Cardiac muscle cell (in vitro differentiated cells and primary cell): ENCODE measurements at regions not wholly inside any gene's neighbourhood (a gene's known extent, or its start where the extent isn't known, plus 50 kb on each side); places are given as distances from the start of the nearest gene placed in this dataset.

Experiments
- DNase-seq, 2 donors: peaks; one replicate each; pipeline versions ENCODE4 v3.0.0 to v3.0.0-alpha.2; 2010 to 2017; ENCODE audit warnings: low read depth in 1 of 2, low spot score in 1 of 2
- H3K27ac ChIP-seq: fragments of 200-600 bp; sonication (generic); 2 replicates; pipeline ENCODE4 v1.5.1; 2016
- H3K27me3 ChIP-seq: fragments of 200-600 bp; sonication (generic); 2 replicates; pipeline ENCODE4 v1.6.0; 2016; ENCODE audit warnings: control low read depth
- H3K36me3 ChIP-seq: fragments of 200-600 bp; sonication (generic); 2 replicates; pipeline ENCODE4 v1.5.1; 2016; ENCODE audit warnings: control low read depth
- H3K4me1 ChIP-seq: fragments of 200-600 bp; sonication (generic); 2 replicates; pipeline ENCODE4 v1.8.1; 2017; ENCODE audit warnings: low read depth, mild to moderate bottlenecking, mixed run types
- H3K4me3 ChIP-seq: fragments of 200-600 bp; sonication (generic); 2 replicates; pipeline ENCODE4 v1.5.1; 2016; ENCODE audit warnings: mild to moderate bottlenecking
- H3K9me3 ChIP-seq: fragments of 200-600 bp; sonication (generic); 2 replicates; pipeline ENCODE4 v1.5.1; 2017; ENCODE audit warnings: low read depth, mild to moderate bottlenecking, control low read depth
- TF ChIP-seq, protein P1 (sequence below): IDR thresholded peaks from 2 replicates; pipeline ENCODE4 v1.5.1; 2012; ENCODE audit warnings: low read depth, mild to moderate bottlenecking, low read length

DNA sequence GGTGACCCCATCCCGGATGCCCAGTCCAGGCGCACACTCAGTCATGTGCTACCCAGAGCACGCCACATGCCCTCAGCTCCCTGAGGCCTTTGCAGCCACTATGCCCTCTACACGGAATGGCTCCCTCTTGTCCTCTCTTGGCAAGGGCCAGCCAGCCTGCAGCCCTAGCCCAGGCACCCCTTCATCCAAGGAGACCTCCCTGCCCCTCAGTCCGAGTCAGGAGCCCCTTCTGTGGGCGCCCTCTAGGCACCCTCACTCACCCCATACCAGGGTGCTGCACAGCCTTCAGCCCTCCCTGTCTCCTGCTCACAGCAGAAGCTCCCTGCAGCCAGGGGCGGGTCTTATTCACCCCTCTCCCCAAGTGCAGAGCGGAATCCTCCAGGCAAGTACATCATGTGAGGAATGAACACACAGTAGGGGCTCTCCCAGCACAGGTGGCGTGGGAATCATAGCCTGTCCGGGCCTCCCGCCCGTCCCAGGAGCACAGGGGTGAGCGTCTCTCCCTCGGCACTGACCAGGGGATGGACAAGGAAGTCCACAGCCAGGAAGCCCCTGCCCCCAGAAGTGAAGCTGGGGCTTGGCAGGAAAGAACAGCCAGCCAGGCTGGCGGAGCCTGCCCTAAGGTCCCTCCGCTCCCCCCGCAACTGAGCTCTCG lies 186.9 kb downstream of the RBFOX3 start:
- TF ChIP-seq, protein P1, sequence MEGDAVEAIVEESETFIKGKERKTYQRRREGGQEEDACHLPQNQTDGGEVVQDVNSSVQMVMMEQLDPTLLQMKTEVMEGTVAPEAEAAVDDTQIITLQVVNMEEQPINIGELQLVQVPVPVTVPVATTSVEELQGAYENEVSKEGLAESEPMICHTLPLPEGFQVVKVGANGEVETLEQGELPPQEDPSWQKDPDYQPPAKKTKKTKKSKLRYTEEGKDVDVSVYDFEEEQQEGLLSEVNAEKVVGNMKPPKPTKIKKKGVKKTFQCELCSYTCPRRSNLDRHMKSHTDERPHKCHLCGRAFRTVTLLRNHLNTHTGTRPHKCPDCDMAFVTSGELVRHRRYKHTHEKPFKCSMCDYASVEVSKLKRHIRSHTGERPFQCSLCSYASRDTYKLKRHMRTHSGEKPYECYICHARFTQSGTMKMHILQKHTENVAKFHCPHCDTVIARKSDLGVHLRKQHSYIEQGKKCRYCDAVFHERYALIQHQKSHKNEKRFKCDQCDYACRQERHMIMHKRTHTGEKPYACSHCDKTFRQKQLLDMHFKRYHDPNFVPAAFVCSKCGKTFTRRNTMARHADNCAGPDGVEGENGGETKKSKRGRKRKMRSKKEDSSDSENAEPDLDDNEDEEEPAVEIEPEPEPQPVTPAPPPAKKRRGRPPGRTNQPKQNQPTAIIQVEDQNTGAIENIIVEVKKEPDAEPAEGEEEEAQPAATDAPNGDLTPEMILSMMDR: no peak
- no peak for DNase-seq
- Histone ChIP-seq H3K36me3 (no peaks in the 10 kb centered on the region), H3K27ac (no peak overlapping the region), H3K27me3 (peaks cover 1% of the 10 kb centered on the region), H3K4me1 (no peaks in the 10 kb centered on the region), H3K4me3 (no peak overlapping the region), H3K9me3 (no peaks in the 10 kb centered on the region)

DNA sequence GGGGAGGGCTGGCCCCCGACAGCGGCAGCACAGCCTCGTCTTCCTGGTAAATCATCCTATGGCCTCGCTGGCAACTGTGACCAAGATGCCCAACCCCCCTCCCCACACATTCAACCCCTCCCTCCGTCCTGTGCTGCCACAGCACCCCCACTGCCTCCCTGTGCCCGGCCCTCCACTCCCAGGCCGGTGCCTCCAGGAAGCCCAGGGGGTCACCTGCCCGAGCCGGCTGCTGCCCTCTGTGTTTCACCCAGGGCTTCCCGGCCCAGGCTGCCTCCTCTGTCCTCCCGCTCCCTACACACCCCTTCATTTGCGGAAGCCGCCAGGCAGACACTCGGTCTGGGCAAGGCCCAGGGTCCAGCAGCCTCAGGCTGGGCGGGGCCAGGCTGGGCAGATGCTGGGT lies 188.6 kb downstream of the RBFOX3 start:
- TF ChIP-seq, protein P1: no peak

DNA sequence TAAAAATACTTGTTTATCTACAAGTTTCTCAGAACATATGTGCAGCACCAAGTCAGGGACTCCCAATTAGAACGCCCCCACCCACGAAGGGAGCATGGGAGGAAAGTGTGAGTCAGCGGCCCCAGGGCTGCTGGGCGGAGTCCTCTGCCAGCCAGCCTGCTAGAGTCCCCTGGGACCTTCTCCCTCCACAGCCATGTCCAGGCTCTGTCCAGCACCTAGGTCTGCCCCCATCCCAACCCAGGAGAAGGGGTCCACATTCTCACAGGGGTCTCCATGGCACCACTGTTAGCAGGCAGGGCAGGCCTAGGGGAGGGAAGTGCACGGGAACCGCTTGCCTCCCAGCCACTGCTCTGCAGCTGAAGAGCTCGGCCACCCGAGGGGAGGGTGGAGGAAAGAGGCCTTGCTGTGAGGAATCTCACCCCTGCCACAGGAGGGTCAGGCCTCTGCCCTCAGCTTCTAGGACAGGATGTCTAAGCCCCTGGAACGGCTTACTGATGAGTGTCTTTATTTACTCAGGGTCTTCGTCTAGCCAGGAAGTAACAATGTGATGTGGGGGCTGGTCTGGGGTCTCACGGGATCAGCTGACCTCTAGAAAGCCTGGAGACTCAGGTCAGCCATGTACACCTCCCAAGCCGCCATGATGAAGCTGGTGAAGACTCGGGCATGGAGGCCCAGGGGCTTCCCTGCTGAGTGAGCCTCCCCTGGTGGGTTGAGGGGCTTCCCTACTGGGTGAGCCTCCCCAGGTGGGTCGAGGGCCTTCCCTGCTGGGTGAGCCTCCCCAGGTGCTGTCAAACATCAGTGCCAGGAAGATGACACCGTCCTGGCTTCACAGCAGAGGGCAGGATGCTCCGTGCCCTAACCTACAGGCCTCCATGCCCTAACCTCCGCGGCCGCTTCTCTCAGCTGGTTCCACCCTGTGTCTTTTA lies 190.3 kb downstream of the RBFOX3 start:
- H3K27me3 ChIP-seq: peaks cover 28% of the 10 kb centered on the region
- TF ChIP-seq, protein P1: no peak
- DNase-seq: peak; percentile 12 to 54

More for the DNA sequence above, 188.6 kb downstream of the RBFOX3 start:
- H3K4me3 ChIP-seq: no peak overlapping the region
- no peak for DNase-seq
- H3K4me1 ChIP-seq: no peaks in the 10 kb centered on the region
- H3K27me3 ChIP-seq: peaks cover 18% of the 10 kb centered on the region
- no peaks in the 10 kb centered on the region for H3K9me3 ChIP-seq
- no peaks in the 10 kb centered on the region for H3K36me3 ChIP-seq
- H3K27ac ChIP-seq: no peak overlapping the region

DNA sequence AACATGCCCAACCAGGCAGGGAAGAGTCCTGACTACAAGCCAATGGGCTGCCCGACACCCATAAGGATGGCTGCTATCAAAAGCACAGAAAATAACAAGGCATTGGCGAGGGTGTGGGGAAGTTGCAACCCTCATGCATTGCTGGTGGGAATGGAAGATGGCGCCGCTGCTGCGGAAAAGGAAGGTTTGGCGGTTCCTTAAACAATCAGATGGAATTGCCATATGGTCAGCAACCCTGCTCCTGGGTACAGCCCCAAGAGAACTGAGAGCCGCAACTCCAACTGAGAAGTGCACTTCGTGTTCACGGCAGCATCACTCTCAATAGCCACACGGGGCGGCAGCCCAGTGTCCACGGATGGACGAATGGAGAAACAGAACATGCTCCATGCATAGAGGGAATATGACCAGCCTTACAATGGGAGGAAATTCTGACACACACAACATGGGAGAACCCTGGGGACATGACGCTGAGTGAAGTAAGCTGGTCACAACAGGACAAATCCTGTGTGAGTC lies 193.3 kb downstream of the RBFOX3 start:
- Histone ChIP-seq H3K36me3 (no peaks in the 10 kb centered on the region), H3K9me3 (no peaks in the 10 kb centered on the region), H3K27me3 (peaks cover 35% of the 10 kb centered on the region), H3K27ac (no peak overlapping the region), H3K4me1 (no peaks in the 10 kb centered on the region), H3K4me3 (no peak overlapping the region)
- TF ChIP-seq, protein P1: no peak
- no peak for DNase-seq

More for the DNA sequence above, 190.3 kb downstream of the RBFOX3 start:
- Histone ChIP-seq H3K9me3 (no peaks in the 10 kb centered on the region), H3K4me3 (no peak overlapping the region), H3K4me1 (no peaks in the 10 kb centered on the region), H3K36me3 (no peaks in the 10 kb centered on the region), H3K27ac (no peak overlapping the region)

DNA sequence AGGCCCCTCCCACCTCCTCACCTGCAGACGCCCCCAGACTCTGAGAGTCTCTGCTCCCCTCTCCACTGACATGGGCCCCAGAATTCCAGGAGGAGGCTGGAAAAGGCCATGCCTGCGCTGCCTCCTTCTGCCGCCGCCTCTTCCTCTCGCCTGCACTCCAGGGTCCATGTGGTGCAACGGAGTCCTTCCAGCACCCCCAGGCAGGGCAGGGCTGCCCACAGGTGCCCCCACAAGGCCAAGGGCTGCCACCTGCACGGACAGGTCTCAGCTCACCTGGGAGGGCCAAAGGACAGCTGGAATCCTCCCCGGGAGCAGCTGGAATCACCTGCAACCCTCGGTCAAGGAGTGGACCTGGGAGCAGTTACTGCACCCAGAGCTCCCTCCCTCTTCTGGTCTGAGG lies 194.9 kb downstream of the RBFOX3 start:
- Histone ChIP-seq H3K9me3 (no peaks in the 10 kb centered on the region), H3K27ac (no peak overlapping the region), H3K36me3 (no peaks in the 10 kb centered on the region), H3K4me1 (no peaks in the 10 kb centered on the region), H3K4me3 (no peak overlapping the region), H3K27me3 (peaks cover 35% of the 10 kb centered on the region)
- no peak for DNase-seq
- TF ChIP-seq, protein P1: no peak
